ENCODE measurements at regions not wholly inside any gene's neighbourhood (a gene's known extent, or its start where the extent isn't known, plus 50 kb on each side); places are given as distances from the start of the nearest gene placed in this dataset.
"Not testable (repeated sequence)": the region's sequence is repeated elsewhere in the genome, so short reads cannot be mapped to it uniquely, and the experiment has no call there.

DNA sequence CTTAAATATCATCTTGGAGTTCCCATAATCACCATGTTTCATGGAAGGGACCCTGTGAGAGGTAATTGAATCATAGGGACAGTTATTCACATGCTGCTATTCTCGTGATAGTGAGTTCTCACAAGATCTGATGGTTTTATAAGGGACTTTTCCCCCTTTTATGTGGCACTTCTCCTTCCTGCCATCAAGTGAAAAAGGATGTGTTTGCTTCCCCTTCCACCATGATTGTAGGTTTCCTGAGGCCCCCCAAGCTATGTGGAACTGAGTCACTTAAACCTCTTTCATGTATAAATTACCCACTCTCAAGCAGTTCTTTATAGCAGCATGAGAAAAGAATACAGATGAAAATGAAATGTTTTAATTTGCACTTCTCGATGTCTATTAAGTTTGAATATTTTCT, 112.0 kb downstream of the ZNF648 start:
- no peak for DNase-seq

DNA sequence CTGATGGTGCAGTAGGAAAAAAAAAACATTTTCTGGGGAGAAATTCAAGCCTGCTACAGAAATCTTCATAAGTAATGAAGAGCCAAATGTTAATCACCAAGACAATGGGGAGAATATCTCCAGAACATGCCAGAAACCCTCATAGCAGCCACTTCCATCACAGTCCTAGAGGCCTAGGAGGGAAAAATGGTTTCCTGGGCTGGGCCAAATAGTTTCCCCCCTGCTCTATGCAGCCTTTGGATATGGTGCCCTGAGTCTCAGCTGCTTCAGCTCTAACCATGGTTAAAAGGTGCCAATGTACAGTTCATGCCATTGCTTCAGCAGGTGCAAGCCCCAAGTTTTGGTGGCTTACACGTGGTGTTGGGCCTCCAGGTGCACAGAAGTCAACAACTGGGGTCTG, 113.1 kb downstream of the ZNF648 start:
- no peak for DNase-seq

DNA sequence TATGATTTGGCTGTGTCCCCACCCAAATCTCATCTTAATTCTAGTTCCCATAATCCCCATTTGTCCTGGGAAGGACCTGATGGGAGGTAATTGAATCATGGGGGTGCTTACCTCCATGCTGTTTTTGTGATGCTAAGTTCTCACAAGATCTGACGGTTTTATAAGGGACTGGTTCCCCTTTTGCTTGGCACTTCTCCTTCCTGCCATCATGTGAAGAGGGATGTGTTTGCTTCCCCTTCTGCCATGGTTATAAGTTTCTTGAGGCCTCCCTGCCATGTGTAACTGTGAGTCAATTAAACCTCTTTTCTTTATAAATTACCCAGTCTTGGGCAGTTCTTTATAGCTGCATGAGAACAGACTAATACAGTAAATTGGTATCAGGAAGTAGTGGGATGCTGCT, 114.1 kb downstream of the ZNF648 start:
- no peak for DNase-seq

DNA sequence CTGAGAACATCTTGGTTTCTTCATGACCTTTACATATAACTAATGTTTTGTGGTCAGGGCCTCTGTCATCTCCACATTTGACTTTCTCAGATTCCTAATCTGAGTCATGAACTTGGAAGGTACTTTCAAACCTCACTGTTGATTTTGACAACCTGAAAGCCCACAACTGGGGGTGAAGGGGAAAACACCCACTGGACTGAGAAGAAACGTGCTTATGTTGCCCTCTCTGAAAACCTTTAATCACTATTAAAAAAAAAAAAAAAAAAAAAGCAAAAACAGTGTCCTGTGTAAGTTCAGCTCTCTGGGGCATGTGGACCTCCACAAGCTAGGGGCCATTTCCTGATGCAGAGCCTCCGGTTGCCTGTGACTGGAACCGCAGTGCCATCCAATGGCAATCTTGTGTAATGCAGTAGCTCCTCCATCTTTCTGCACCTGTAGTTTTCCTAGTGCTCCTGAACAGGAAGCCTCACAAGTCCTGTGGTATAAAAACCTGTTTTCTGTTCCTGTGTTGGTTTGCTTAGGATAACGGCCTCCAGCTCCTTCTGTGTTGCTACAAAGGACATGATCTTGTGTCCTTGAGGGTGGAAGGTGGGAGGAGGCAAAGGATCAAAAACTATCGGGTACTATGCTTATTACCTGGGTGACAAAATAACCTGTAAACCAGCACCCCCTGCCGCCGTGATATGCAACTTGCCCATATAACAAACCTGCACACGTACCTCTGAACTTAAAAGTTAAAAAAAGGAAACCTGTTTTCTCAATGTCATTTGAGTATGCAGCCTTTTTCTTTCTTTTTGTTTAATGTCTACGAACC, 124.5 kb downstream of the ZNF648 start:
- peak in 30 of 51 donors; percentile 0 to 69 (median 28) for DNase-seq

DNA sequence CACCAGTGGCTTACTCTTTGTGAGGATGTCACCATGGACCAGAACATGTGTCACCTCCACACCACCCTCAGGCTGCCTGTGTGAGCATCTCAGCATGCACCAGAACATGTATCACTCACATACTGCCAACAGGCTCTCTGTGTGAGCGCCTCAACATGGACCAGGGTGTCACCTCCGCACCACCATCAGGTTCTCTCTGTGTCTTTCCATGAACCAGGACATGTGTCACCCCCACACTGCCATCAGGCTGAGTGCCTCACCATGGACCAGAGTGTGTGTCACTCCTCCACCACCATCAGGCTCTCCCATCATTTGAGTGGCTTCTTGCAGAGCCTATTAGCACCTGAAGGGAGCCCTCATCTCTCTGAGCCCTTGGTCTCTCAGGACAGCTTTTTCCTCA, 125.2 kb downstream of the ZNF648 start:
- no peak for DNase-seq

DNA sequence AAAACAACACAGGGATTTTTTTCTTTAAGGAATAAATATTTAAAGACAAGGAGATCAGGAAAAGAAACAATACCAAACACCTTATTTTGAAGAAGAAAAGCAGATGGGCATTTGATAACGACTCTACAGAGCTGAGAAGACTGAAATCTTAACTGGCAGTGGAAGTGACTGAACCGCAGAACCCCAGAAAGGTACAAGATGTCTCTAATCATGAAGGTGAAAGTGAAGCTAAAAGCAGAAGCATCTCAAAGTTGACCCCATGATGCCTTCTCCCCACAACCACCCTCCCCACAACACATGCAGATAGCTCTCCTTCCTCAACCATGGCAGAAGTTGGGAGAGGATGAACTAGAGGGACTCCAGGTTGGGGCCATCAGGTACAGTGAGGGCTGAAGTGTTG, 129.6 kb downstream of the ZNF648 start:
- no peak for DNase-seq

DNA sequence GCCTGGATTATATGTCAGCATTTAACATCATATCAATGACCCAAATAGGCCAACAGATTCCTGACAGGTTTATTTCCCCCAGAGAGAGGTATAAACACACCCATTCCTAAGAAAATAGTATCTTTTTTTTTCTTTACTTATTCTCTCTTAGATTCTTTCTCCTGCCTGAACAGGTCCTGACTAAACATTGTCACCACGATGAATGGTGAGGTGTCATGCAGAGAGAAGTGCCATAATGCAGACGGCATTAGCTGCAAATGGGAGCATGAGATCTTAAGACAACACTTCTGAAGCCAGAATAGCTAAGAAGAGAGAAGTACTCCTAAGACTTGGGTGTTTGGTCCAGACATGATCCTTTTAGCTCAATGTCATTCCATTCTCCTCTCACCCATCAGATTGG, 131.3 kb downstream of the ZNF648 start:
- DNase-seq = no peak

DNA sequence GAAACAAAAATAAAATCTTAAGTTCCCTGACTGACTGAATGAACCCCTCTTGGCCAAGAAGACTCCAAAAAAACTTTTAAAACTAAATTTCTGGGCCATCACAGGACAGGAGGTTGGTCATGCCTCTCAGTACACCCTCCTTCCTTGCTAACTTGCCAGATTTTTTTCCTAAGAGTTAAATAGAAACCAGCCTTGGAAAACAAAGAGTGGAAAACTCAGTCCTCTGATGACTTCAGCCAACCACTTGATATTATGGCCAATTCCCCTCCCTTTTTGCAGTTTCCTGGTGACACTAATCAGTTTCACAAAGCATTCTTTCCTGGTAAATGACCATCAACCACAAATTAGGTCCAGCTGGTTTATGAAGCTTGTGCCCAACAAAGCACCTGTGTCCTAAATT, 134.8 kb downstream of the ZNF648 start:
- DNase-seq = no peak

DNA sequence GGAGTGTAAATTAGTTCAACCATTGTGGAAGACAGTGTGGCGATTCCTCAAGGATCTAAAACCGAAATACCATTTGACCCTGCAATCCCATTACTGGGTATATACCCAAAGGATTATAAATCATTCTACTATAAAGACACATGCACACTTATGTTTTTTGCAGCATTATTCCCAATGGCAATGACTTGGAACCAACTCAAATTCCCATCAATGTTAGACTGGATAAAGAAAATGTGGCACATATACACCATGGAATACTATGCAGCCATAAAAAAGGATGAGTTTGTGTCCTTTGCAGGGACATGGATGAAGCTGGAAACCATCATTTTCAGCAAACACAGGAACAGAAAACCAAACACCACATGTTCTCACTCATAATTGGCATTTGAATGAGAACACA, 137.5 kb downstream of the ZNF648 start:
- DNase-seq = not testable (repeated sequence)

DNA sequence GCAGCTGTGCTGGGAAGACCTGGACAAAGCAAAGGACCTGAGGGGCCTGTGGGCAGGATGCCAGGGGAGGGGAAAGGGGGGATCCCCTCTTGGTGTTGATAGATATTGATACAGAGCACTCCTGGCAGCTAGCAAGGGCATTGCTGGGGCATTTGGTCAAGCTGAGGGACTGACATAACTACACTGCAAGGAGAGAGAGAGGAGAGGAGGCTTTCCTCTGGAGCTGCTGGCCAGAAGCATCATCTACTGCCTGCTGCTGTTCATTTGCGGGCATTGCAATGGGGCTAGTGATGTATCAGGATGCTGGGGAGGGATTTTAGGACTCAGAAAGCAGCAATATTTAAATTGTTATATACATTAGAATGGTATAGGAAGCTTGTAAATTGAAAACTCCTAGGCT, 142.0 kb downstream of the ZNF648 start:
- no peak for DNase-seq

DNA sequence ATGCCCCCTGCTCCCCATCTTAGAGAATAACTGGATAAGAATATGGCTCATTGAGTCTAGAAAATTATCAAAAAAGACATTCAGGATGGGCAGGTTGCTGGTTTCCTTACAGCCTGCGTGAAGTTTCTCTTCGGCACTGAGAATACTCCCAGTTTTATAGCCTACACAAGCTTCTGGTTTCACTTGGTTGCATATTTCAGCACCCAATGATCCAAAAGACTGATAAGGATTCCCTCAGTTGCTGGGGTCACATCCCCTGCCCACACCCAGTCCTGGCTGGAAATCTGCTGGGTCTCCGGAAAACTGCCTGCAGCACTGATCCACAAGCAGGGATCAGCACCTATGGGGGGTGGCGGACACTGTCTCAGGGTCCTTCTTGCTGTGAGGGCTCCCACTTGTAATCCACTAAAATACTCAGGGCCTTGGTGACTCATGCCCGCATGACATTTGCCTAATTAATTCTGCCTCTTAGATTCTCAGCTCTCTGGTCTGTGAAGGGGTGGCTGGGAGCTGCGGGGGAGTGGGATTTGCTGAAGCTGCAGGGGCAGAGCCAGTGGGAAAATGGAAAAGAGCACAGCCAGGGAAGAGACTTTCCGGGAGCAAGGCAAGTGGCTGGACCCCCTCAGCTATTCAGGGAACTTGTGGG, 142.5 kb downstream of the ZNF648 start:
- peak in 3 of 51 donors; percentile 2 to 37 (median 8) for DNase-seq

DNA sequence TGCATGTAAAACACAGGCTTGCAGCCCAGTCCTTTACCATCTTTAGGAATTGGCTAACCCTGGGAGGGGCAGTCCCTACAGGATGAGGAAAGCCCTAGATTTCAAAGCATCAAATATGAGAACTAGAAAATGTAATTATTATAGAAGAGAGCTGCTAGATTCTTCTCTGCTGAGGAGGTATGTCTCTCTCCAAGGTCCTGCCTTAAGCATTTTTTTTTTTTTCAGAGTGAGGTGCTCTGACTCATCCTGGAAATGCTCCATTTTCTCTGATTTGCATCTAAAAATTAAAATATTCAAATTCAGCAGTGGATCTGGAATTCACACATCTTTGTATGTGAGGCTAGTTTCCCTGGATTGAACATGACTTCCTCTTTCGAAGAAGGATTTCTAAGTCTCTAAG, 149.8 kb downstream of the ZNF648 start:
- no peak for DNase-seq

DNA sequence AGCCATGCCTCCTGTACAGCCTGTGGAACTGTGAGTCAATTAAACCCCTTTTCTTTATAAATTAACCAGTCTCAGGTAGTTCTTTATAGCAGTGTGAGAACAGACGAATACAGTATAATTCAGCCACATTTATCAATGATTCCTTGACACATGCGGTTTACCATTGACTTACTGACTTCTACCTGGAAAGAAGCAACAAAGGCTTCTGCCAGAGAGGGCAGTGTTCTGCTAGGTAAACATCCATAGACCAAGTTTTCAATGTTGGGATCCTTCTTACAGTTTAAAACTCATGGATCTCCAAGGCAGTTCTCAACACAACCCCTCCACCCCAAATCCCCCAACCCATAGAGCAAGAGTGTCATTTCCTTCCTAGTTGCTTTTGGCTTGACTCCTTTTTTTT, 150.6 kb downstream of the ZNF648 start:
- no peak for DNase-seq

DNA sequence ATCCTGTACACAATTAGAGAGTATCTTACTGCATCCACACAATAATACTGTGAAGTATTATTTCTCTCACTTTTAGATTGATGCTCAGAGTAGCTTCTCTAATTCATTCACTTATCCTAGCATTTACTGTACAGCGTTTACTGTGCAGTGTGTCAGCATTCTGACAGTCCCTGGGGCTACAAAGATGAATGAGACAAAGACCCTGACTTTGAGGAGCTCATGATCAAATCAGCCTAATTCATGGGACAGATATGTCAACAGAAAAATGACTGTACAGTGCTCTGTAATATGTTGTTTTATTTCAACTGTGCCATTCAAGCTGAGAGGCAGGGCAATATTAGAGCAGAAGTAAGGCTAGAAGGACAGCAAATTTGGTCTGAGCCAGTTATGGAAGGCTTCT, 152.5 kb downstream of the ZNF648 start:
- DNase-seq = no peak

DNA sequence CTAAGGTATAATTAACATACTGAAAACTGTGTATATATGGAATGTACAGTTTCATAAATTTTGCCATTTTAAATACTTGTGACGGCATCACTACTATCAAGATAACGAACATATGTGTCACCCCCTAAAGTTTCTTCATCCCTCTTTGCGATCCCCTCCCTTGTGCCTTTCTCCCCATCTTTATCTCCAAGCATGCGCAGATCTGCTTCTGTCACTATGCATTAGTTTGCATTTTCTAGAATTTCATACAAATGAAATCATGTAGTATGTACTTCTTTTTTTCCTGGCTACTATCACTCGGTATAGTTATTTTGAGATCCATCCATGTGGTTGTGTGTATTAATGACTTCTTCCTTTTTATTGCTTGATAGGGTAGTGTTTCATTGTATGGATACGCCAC, 154.9 kb downstream of the ZNF648 start:
- no peak for DNase-seq

DNA sequence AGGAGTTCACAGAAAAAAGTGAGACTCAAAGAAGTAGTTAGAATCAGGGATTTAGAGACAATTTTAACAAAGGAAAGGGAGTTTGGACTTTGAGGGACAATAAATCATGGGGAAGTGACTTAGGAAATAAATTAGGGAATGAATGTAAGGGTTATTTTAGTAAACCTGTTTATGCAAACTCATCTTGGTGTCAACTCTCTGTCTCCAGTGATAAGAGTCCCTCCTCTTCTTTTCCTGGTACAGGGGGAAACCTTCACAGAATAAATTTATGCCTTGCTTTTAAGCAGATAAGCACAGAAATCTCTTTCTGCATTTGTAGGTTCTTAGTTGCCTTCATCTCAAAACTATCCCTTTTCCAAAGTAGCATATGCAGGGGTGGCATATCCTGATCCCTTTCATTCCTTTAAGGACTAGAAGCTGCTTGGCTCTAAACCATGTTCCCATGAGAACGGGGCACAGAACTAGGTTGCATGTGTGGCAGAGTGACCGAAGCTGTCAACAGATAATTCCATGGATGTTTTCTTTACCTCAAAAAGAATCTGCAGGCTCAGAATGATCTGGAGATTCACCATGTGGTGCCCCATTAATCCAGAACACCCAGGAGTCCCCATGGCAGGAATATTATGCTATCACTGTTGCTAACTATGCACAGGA, 155.4 kb downstream of the ZNF648 start:
- no peak for DNase-seq

DNA sequence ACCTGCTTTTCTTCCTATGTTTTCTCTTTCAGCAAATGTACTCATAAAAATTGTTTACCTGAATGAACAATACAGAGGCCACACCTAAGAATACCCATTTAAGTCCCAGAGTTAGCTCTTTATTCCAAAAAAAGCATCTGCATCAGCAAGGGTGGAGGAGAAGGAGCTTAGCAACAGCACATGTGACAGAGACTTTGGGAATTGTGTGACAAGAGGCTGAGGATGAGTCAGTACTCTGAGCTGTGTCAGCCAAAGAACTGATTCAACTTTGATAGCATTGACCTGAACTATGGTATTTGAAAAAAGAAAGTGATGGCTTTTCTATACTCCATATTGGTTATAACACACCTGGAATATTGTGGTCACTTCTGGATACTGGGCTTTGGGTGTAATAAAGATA, 162.7 kb downstream of the ZNF648 start:
- peak in 2 of 51 donors; percentile 0 to 40 for DNase-seq

DNA sequence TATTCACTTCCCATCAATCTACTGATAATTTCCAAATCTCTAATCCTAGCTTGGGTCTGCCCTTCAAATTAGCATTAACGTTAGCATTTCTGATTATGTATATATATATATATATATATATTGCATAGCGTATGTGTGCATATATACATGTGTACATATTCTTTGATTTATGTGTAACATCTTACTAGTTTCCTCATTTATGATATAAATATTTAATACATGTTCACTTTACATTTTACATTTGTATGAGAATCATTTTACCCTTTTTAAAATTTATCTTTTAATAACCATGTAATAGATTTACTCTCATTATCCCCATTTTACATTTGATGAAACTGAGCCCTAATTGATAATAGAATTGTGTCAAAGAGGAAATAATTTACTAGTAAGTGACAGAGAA, 164.7 kb downstream of the ZNF648 start:
- no peak for DNase-seq

DNA sequence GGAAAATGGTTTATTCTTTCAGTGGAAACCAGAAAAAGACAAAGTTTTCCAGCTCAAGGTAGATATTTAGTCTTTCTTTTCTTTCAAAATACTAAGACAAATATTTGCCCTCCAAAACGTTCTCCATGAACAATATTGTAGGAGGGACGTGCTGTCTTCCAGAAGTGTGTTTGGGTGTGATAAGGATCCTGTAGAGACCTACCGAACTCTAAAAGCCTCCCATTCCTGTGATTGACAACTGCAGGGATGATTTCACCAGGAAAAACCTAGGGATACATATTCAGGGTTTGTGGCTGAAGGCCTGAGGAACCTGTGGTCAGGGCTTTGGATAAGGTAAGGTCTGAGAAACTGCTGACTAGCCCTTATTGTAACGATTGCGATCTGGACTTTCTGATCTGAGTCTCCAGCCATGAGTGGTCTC, 167.1 kb downstream of the ZNF648 start:
- no peak for DNase-seq

DNA sequence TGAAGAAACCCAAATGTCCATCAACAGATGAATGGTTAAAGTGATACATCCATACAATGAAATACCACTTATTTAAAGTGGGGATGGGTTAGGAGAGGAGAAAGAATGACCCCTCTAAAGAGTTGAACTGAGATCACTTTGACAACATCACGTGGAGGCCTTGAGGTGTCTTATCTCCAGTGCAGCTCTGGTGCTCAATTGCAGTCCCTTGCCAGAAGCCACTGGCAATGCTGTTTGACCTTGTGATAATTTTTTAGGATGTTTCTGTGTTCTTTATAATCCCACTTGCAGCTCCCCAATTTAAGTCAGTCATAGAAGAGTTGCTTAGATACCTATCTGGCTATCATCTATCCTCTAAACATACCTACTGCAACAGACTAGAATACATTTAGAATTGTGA, 167.6 kb downstream of the ZNF648 start:
- no peak for DNase-seq

DNA sequence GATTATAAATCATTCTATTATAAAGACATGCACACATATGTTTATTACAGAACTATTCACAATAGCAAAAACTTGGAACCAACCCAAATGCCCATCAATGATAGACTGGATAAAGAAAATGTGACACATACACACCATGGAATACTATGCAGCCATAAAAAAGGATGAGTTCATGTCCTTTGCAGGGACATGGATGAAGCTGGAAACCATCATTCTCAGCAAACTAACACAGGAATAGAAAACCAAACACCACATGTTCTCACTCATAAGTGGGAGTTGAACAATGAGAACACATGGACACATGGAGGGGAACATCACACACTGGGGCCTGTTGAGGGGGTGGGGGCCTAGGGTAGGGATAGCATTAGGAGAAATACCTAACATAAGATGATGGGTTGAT, 168.4 kb downstream of the ZNF648 start:
- not testable (repeated sequence) for DNase-seq

DNA sequence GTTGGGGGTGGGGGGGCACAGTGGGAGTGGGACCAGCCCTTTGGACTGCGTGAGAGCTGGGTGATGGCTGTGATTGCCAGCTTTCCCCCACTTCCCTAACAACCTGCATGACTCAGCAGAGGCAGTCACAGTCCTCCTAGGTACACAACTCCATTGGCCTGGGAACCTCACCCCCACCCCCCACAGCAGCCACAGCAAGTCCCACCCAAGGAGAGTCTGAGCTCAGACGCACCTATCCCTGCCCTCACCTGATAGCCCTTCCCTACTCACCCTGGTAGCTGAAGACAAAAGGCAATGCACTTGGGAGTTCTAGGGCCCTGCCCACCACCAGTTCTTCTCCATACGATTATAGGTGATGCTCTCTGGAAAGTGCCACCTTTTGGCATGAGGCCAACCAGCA, 188.9 kb downstream of the ZNF648 start:
- no peak for DNase-seq

DNA sequence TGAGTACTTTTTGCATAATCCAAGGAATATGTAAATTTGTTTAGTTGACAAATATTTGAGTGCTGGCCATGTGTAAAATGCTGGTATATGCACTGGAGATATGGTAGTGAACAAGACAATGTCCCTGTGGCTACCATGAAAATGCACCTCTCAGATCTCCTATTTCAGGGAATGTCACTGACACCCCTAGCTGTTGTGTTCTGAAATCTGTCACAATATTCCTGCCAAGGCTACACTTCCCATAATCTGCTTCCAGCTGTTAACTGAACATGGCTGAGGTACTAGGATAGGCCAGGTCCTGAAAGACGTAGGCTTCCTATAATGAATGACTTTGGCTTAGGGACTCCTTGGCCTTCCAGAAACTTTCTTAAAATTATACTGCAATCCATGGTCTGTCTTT, 197.8 kb downstream of the ZNF648 start:
- DNase-seq = no peak

Data from hypothalamus (tissue), 51 donors.